Kidney (tissue), 13 donors: ENCODE measurements at regions not wholly inside any gene's neighbourhood (a gene's known extent, or its start where the extent isn't known, plus 50 kb on each side); places are given as distances from the start of the nearest gene placed in this dataset.

ENCODE experiments used
- DNase-seq, 5 donors: peaks; one replicate each; pipeline ENCODE4 v3.0.0-alpha.2; 2013 to 2020
- FAIRE-seq: peaks from 2 replicates; lab custom pipeline; 2012; peaks lifted over from hg19 to GRCh38; lab: Jason Lieb, UNC
- H3K27ac ChIP-seq, 2 donors: one replicate each; pipeline ENCODE4 v1.7.0; 2013; ENCODE audit warnings: low read depth in 2 of 2, low read length in 2 of 2, inconsistent platforms in 1 of 2
- H3K27me3 ChIP-seq: one replicate; pipeline ENCODE4 v1.7.1; 2013; ENCODE audit warnings: low read length, inconsistent platforms; ENCODE audit not compliant: control insufficient read depth, insufficient read depth
- H3K36me3 ChIP-seq, 3 donors: one replicate each; pipeline versions ENCODE4 v1.7.0 to v1.7.1; 2013; ENCODE audit warnings: low read length in 3 of 3, control low read depth in 1 of 3, inconsistent platforms in 1 of 3; ENCODE audit not compliant: insufficient read depth in 3 of 3, control insufficient read depth in 2 of 3
- H3K4me1 ChIP-seq, 3 donors: one replicate each; pipeline versions ENCODE4 v1.7.0 to v1.7.1; 2013; ENCODE audit warnings: low read length in 3 of 3, inconsistent platforms in 1 of 3, low read depth in 1 of 3; ENCODE audit not compliant: control insufficient read depth in 2 of 3, insufficient read depth in 2 of 3
- H3K4me3 ChIP-seq, 3 donors: one replicate each; pipeline versions ENCODE4 v1.7.0 to v1.8.1; 2013; ENCODE audit warnings: low read length in 3 of 3, control low read depth in 1 of 3, inconsistent platforms in 1 of 3
- H3K9ac ChIP-seq, 3 donors: one replicate each; pipeline versions ENCODE4 v1.7.0 to v1.7.1; 2013; ENCODE audit warnings: low read length in 3 of 3, control low read depth in 1 of 3, inconsistent platforms in 1 of 3
- H3K9me3 ChIP-seq, 3 donors: one replicate each; pipeline versions ENCODE4 v1.7.0 to v1.7.1; 2013; ENCODE audit warnings: low read length in 3 of 3, control low read depth in 1 of 3, inconsistent platforms in 1 of 3; ENCODE audit not compliant: control insufficient read depth in 2 of 3, insufficient read depth in 1 of 3
- CTCF ChIP-seq: IDR thresholded peaks from 3 replicates; pipeline ENCODE4 v1.5.1; 2012; ENCODE audit warnings: mild to moderate bottlenecking, moderate library complexity, borderline replicate concordance; ENCODE audit not compliant: insufficient read depth; ENCODE audit errors: extremely low read depth
- intact Hi-C: fragments of 100-400 bp; cut with DNase I; formaldehyde crosslinking; loops from one replicate; pipeline ENCODE4 v1.11.1; 2022
- donor health status: control.
- donor health status: control.
- donor health status: control.
- donor health status: control.
- donor health status: control.
- donor health status: DM: yes; HTN: yes; CAD: no.
- donor health status: Normal renal cell carcinoma (clear cell type).

- no peaks in the 10 kb centered on the region for H3K36me3 ChIP-seq
- intact Hi-C loops: no loop called here
- no peaks in the 10 kb centered on the region for H3K9me3 ChIP-seq
- H3K4me3 ChIP-seq: no peak overlapping the region
- no peak overlapping the region for H3K9ac ChIP-seq
- no peaks in the 10 kb centered on the region for H3K27me3 ChIP-seq
- no peak overlapping the region for H3K27ac ChIP-seq
- peaks cover 0 to 2% (median 0%) of the 10 kb centered on the region in 3 donors for H3K4me1 ChIP-seq
- TF ChIP-seq CTCF: no peak
- no peak for FAIRE-seq
- DNase-seq: peak in 4 of 5 donors; percentile 51 to 75 (median 62)
Observed at GRCh38 chr9:32264170-32264864, 120.1 kb upstream of the ACO1 start.

- TF ChIP-seq CTCF: no peak
- DNase-seq (no peak), FAIRE-seq (no peak)
- H3K36me3 ChIP-seq: no peaks in the 10 kb centered on the region
- no peaks in the 10 kb centered on the region for H3K9me3 ChIP-seq
- H3K27me3 ChIP-seq: no peaks in the 10 kb centered on the region
- no peak overlapping the region for H3K4me3 ChIP-seq
- no peak overlapping the region for H3K27ac ChIP-seq
- intact Hi-C loops: no loop called here
- H3K4me1 ChIP-seq: peaks cover 0 to 2% (median 0%) of the 10 kb centered on the region in 3 donors
- no peak overlapping the region for H3K9ac ChIP-seq
Observed at GRCh38 chr9:32265037-32265436, 119.4 kb upstream of the ACO1 start.

- no peak for DNase-seq
- H3K4me1 ChIP-seq: no peaks in the 10 kb centered on the region
- no peaks in the 10 kb centered on the region for H3K36me3 ChIP-seq
- H3K27me3 ChIP-seq: no peaks in the 10 kb centered on the region
- intact Hi-C loops: no loop called here
- H3K9me3 ChIP-seq: no peaks in the 10 kb centered on the region
- no peak overlapping the region for H3K27ac ChIP-seq
- H3K4me3 ChIP-seq: no peak overlapping the region
- no peak for TF ChIP-seq CTCF
- H3K9ac ChIP-seq: no peak overlapping the region
- no peak for FAIRE-seq
Observed at GRCh38 chr9:32278991-32279390, 105.5 kb upstream of the ACO1 start.
